Smooth muscle cell (in vitro differentiated cells): ENCODE measurements at regions not wholly inside any gene's neighbourhood (a gene's known extent, or its start where the extent isn't known, plus 50 kb on each side); places are given as distances from the start of the nearest gene placed in this dataset.

Experiments used
- DNase-seq: peaks from one replicate; lab custom pipeline; 2025; ENCODE audit not compliant: unreplicated experiment; lab: John Stamatoyannopoulos, UW
- H2AFZ ChIP-seq: fragments of 200-600 bp; sonication (generic); 2 replicates; pipeline ENCODE4 v1.6.0; 2016; ENCODE audit warnings: antibody characterized with exemption, low read depth, mild to moderate bottlenecking
- H3F3A ChIP-seq: fragments of 200-600 bp; sonication (generic); 2 replicates; pipeline ENCODE4 v1.6.0; 2017; ENCODE audit warnings: antibody characterized with exemption, low read depth
- H3K27ac ChIP-seq: fragments of 200-600 bp; sonication (generic); 2 replicates; pipeline ENCODE4 v1.5.1; 2016; ENCODE audit warnings: low read depth, mild to moderate bottlenecking
- H3K27me3 ChIP-seq: fragments of 200-600 bp; sonication (generic); 2 replicates; pipeline ENCODE4 v1.6.1; 2016; ENCODE audit warnings: low read depth, mild to moderate bottlenecking
- H3K36me3 ChIP-seq: fragments of 200-600 bp; sonication (generic); 2 replicates; pipeline ENCODE4 v1.5.1; 2016; ENCODE audit warnings: low read depth
- H3K4me1 ChIP-seq: fragments of 200-600 bp; sonication (generic); 2 replicates; pipeline ENCODE4 v1.5.1; 2016; ENCODE audit warnings: low read depth
- H3K4me2 ChIP-seq: fragments of 200-600 bp; sonication (generic); 2 replicates; pipeline ENCODE4 v1.6.0; 2016; ENCODE audit warnings: mild to moderate bottlenecking
- H3K4me3 ChIP-seq: fragments of 200-600 bp; sonication (generic); 2 replicates; pipeline ENCODE4 v1.5.1; 2016; ENCODE audit warnings: mild to moderate bottlenecking
- H3K79me2 ChIP-seq: fragments of 200-600 bp; sonication (generic); 2 replicates; pipeline ENCODE4 v1.6.0; 2016; ENCODE audit warnings: low read depth, mild to moderate bottlenecking
- H3K9ac ChIP-seq: fragments of 200-600 bp; sonication (generic); 2 replicates; pipeline ENCODE4 v1.6.0; 2016; ENCODE audit warnings: low read depth
- H3K9me3 ChIP-seq: fragments of 200-600 bp; sonication (generic); replicated peaks from 2 replicates; pipeline ENCODE4 v1.5.1; 2016; ENCODE audit warnings: low read depth
- H4K20me1 ChIP-seq: fragments of 200-600 bp; sonication (generic); 2 replicates; pipeline ENCODE4 v1.6.0; 2016; ENCODE audit warnings: low read depth
- CTCF ChIP-seq: fragments of 200-600 bp; sonication (generic); IDR thresholded peaks from 2 replicates; pipeline ENCODE4 v1.5.1; 2017; ENCODE audit warnings: borderline replicate concordance, mild to moderate bottlenecking, antibody characterized with exemption; ENCODE audit not compliant: insufficient read depth, poor library complexity, severe bottlenecking
- WGBS: methylation state at CpG from one replicate; pipeline ENCODE4 v1.1.7; 2016; ENCODE audit warnings: low lambda C conversion rate; 5-methylcytosine and 5-hydroxymethylcytosine counted together

GRCh38 chr11:113618360-113618759 lies 87.7 kb downstream of the TMPRSS5 start:
- no peaks in the 10 kb centered on the region for H3K36me3 ChIP-seq
- no peaks in the 10 kb centered on the region for H3K9me3 ChIP-seq
- no peak overlapping the region for H3K4me3 ChIP-seq
- H3K27ac ChIP-seq: no peak overlapping the region
- no peak overlapping the region for H2AFZ ChIP-seq
- H3K4me1 ChIP-seq: no peaks in the 10 kb centered on the region
- H3K4me2 ChIP-seq: no peak overlapping the region
- H4K20me1 ChIP-seq: no peaks in the 10 kb centered on the region
- H3K79me2 ChIP-seq: no peaks in the 10 kb centered on the region
- 94% methylated on average over 2 of the region's 2 CpGs for WGBS
- TF ChIP-seq CTCF: no peak
- H3K9ac ChIP-seq: no peak overlapping the region
- no peaks in the 10 kb centered on the region for H3F3A ChIP-seq
- DNase-seq: no peak
- no peaks in the 10 kb centered on the region for H3K27me3 ChIP-seq

GRCh38 chr11:113615773-113616172 lies 90.3 kb downstream of the TMPRSS5 start:
- WGBS: 57% methylated on average over 1 of the region's 1 CpG
- Histone ChIP-seq H3K9ac (no peak overlapping the region), H3K4me3 (no peak overlapping the region), H4K20me1 (no peaks in the 10 kb centered on the region), H2AFZ (no peak overlapping the region), H3K36me3 (no peaks in the 10 kb centered on the region), H3K27me3 (no peaks in the 10 kb centered on the region), H3K4me1 (no peaks in the 10 kb centered on the region), H3K4me2 (no peak overlapping the region), H3K79me2 (no peaks in the 10 kb centered on the region), H3K27ac (no peak overlapping the region), H3F3A (no peaks in the 10 kb centered on the region), H3K9me3 (no peaks in the 10 kb centered on the region)
- no peak for DNase-seq
- no peak for TF ChIP-seq CTCF

- no peak for TF ChIP-seq CTCF
- Histone ChIP-seq H3K4me1 (no peaks in the 10 kb centered on the region), H3F3A (no peaks in the 10 kb centered on the region), H3K4me3 (no peak overlapping the region), H2AFZ (no peak overlapping the region), H3K4me2 (no peak overlapping the region), H3K79me2 (no peaks in the 10 kb centered on the region), H3K27me3 (no peaks in the 10 kb centered on the region), H4K20me1 (no peaks in the 10 kb centered on the region), H3K9me3 (no peaks in the 10 kb centered on the region), H3K9ac (no peak overlapping the region), H3K27ac (no peak overlapping the region), H3K36me3 (no peaks in the 10 kb centered on the region)
- no peak for DNase-seq
- WGBS: 79% methylated on average over 3 of the region's 3 CpGs
Measured at GRCh38 chr11:113615098-113615497, 91.0 kb downstream of the TMPRSS5 start.

- Histone ChIP-seq H2AFZ (no peak overlapping the region), H3F3A (no peaks in the 10 kb centered on the region), H3K9ac (no peak overlapping the region), H3K4me3 (no peak overlapping the region), H3K36me3 (no peaks in the 10 kb centered on the region), H3K9me3 (no peaks in the 10 kb centered on the region), H4K20me1 (no peaks in the 10 kb centered on the region), H3K79me2 (no peaks in the 10 kb centered on the region), H3K27me3 (no peaks in the 10 kb centered on the region), H3K4me1 (no peaks in the 10 kb centered on the region), H3K4me2 (no peak overlapping the region), H3K27ac (no peak overlapping the region)
- no peak for DNase-seq
- 95% methylated on average over 2 of the region's 2 CpGs for WGBS
- no peak for TF ChIP-seq CTCF
Measured at GRCh38 chr11:113614097-113614496, 92.0 kb downstream of the TMPRSS5 start.
